HG02870 (cell line): ENCODE measurements at regions not wholly inside any gene's neighbourhood (a gene's known extent, or its start where the extent isn't known, plus 50 kb on each side); places are given as distances from the start of the nearest gene placed in this dataset.

ENCODE experiments used
- ATAC-seq: cut with Tn5 transposase; IDR thresholded peaks from one replicate; pipeline ENCODE4 v1.9.1; 2021; ENCODE audit warnings: mild to moderate bottlenecking, moderate library complexity; ENCODE audit not compliant: unreplicated experiment

GRCh38 chr6:40000964-40001515 lies 66.8 kb upstream of the MOCS1 start:
- no peak for ATAC-seq

GRCh38 chr6:39999006-39999867 lies 65.0 kb upstream of the MOCS1 start:
- no peak for ATAC-seq

DNA sequence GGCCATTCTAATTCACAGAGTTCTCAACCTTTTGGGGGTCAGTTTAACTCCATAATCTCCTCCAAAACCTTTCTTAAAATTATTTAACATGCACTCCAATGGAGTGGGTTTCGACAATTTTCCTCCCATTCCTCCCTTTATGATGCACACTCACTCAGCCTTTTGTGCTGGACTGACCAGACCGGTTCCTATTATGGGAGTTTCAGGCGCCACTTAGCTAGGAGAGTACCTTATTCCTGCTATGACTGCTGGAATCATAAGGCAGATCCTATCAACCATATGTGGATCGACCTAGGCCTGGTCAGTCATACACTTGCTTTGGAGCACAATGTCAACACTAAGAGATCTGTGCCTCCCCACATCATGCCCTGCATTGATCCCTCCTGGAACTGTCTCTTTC lies 63.9 kb upstream of the MOCS1 start:
- no peak for ATAC-seq

DNA sequence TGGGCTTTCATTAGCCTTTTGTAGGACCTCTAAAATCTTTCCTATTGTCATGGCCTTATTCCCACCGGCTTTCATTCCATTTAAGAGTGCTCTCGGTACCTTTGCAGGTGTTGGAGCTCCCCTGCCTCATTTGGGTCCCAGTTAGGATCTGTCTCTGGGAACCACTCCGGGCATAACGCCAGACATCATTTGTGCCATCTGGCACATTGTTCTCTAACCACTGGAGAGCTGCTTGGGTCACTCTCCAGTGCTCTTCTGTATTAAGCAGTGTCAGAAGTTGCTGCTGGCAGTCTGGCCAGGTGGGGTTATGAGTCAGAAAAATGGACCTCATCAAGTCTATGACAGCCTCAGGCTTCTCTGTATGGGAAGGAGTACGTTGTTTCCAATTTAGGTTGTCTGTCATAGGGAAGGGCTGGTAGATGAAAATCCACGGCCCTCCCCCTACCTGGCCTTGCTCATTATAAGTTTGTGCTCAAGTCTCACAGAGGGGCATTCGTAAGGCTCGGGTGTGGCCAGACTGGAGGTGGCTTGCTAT lies 62.9 kb upstream of the MOCS1 start:
- ATAC-seq = no peak

- no peak for ATAC-seq
Observed at GRCh38 chr6:39995633-39996032, 61.4 kb upstream of the MOCS1 start.

DNA sequence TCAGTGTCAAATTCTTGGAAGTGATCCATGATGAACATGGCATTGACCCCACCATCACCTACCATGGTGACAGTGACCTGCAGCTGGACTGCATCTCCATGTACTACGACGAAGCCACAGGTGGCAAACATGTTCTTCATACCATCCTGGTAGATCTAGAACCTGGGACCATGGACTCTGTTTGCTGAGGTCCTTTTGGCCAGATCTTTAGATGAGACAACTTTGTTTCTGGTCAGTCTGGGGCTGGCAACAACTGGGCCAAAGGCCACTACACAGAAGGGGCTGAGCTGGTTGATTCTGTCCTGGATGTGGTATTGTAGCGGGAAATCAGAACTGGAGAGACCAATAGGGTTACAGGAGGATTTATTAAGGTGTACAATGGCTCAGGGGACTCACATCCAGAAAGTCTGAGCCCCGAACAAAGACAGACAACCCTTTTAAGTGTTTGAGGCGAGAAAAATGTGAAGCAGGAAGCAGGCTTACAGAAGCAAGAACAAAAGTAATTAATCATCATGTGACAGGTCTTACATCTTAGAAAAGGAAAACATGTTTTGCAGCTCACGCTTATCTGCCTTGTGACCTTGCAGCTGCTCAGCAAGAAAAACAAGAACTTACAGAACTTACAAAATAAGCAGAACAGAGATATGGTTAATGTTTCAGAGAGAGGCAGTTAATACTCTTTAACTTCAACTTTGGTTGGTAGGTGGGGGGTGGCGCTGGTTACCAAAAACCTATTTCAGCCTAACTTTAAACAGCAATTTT lies 58.8 kb upstream of the MOCS1 start:
- no peak for ATAC-seq
